GM21367 (cell line): ENCODE measurements at regions not wholly inside any gene's neighbourhood (a gene's known extent, or its start where the extent isn't known, plus 50 kb on each side); places are given as distances from the start of the nearest gene placed in this dataset.

Experiments used
- ATAC-seq: cut with Tn5 transposase; IDR thresholded peaks from one replicate; pipeline ENCODE4 v1.9.1; 2021; ENCODE audit not compliant: unreplicated experiment

DNA sequence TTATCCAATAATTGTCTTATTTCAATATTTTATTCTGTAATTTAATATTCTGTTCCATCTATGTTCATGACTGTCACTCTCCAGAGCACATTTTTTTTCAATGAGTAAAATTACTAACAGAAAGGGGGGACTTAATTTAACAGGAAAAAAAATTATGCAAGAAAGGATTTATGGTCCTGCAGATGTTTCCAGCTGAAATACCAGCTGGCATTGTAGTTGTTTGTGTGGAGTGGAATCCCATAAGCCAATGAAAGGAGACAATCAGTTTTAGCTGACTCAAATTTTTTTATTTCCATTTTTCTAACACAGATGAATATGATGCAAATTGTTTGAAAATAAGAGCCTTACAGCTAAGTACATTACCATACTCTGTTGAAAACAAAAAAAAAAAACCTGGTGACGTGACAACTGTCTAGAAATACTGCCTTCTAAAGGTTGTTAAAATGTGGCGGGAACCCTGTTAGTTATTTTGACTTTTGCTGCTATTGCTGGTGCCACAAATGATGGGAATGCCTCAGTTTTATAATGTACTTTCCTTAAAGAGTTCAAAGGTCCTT lies 389.1 kb downstream of the ETS1 start:
- no peak for ATAC-seq

GRCh38 chr11:128196235-128196634 lies 391.1 kb downstream of the ETS1 start:
- ATAC-seq, result no peak

DNA sequence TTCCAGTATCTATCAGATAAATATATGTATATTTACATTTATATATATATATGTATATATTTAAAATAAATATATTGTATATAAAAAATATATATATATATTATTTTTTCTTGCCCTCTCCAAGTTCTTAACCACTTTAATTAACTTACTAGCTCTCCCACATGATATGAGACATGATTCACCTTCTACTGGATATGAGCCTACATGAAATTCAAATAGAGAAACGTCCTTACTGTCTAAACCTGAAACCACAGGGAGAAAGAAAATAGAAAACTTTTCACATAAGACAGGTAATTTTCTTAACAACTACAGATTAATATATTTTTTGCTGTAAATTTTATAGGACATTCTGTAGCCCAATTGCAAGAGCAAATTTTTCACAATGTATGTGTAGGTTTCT lies 391.6 kb downstream of the ETS1 start:
- ATAC-seq, result no peak

DNA sequence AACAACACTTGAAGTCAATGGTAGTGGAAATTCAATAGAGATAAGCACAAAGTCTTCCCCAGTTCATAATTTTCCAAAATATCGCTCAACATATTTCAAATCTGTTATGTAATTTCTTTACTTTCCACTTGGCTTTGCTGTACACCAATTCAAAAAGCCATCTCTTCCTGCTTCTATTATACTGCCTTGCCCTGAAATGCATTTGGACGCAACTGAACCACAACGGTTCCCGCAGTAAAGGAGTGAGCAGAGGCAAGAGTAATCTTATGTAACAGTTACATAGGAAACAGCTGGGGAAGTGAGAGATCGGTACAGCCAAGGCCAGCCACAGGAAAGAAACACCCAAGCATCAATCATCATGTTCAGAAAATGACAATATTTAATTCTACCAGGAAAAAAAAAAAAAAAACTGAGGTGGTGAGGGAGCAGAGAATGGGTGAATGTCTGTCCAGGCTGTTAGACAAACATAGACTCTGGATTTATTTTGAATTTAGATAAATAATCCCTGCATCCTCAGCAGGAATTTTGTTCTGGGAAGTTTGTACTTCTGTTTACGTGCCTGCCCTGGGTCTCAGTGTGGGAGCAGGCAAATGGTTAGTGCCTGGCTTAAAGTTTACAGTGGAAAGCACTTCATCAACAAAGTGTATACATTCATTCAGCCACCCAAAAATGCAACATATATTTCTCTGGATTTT lies 392.2 kb downstream of the ETS1 start:
- ATAC-seq, result no peak

DNA sequence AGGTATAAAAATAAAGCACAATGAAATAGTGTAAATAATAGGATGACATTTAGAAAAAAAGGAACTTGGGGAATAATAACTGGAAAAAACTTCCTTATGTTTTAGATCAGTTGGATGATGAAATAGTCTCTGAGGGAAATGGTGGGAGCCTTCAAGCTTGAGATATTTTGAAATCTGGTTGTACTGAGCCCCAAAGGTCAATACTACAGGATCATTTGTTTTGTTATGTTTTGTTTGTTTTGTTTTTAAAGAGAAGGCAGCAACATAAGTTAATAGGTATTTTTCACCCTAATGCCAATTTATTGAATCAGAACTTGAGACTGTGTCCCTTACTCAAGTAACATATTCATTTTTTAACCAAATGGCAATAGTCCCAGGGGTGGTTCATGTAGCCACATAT lies 393.1 kb downstream of the ETS1 start:
- ATAC-seq, result no peak

GRCh38 chr11:128193615-128194014 lies 393.7 kb downstream of the ETS1 start:
- no peak for ATAC-seq

- no peak for ATAC-seq
These were observed 397.0 kb downstream of the ETS1 start for GRCh38 chr11:128190312-128190711.

DNA sequence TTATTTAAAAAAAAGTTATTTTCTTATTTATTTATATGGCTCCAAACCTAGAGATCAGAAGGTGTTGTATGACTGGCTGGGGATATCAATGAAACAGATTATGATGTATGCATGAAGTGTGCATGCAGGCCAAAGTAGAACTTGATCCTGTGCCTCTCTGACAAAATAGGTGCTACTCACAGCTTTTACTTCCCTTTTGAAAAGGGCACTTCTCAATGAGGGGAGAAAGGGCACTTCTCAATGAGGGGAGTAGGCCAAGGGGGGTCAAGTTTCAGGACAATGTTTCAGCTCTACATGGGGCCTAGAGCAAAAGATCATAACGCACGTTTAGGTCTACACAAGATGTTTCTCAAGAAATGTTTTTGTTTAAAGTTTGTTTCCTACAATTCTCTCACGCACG lies 397.5 kb downstream of the ETS1 start:
- ATAC-seq, result no peak

- ATAC-seq, result no peak
These were observed 398.9 kb downstream of the ETS1 start for GRCh38 chr11:128188346-128189004.

GRCh38 chr11:128187835-128188234 lies 399.5 kb downstream of the ETS1 start:
- no peak for ATAC-seq

DNA sequence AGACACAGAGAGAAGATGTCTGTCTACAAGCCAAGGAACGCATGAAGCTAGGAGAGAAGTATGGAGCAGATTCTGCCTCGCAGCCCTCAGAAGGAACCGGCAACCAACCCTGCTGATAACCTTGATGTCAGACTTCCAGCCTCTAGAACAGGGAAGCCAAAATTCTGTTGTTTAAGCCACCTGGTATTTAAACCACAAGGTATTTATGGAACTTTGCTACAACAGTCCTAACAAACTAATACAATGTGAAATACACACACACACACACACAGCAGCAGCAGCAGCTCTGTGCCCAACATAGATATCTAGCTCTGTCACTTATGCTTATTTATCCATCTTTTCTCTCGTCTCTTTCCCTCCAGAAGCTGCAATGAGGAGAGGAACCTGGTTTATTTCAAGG lies 400.0 kb downstream of the ETS1 start:
- no peak for ATAC-seq

GRCh38 chr11:128184981-128185380 lies 402.4 kb downstream of the ETS1 start:
- ATAC-seq, result no peak

DNA sequence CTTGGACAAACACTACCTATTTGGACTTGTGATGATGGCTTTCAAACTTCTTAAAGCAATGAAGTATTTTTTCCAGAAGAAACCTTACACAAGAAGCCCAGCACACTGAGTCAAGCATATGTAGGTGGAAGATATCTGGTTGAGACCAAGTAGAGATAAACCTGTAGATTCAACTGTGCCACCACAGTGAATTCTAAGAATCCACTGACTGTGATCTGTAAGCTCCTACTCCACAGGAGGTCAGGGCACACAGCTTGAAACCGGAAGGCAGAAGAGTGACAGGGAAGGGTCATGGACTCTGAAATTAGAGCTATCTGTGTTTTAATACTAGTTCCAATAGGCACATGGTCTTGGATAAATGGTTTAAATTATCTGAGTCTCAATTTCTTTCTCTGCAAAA lies 404.5 kb downstream of the ETS1 start:
- ATAC-seq, result no peak

DNA sequence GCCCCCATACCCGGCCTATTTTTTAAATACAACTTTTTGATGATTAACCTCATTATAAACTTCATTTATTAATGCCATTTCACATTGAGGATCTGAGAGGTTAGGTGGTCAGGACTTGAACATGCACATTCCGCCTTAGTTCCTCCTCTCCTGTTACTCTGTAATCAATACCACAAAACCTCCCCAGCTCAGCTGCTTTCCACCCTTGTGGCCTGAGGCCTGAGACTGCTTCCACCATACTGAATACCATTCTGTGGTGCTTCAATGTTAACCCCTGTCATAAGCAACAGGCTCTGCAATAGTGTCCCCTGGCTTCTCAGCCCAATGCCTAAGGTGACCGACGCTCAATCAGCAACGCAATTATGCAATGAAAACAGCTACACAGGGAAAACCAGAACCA lies 405.4 kb downstream of the ETS1 start:
- ATAC-seq, result no peak

DNA sequence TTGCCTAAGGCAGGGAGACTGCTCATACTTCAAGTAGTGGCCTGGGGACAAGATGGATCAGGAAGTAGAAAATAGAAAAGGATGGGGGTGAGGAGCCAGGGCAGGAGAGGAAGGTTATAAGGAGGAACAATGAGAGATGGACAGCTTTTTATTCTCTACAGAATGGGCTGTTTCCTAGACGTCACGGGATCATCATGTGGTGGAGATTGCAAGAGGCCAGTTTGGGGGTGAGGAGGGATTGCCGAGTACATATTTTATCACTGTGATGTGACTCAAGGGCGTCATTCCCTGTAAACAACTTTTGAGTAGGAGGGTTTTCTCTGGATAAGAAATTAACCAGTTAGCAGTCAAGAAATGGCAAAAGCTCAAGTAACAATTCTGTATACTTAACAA lies 406.3 kb downstream of the ETS1 start:
- no peak for ATAC-seq

- ATAC-seq, result no peak
These were observed 406.8 kb downstream of the ETS1 start for GRCh38 chr11:128180441-128181087.

- no peak for ATAC-seq
These were observed 407.8 kb downstream of the ETS1 start for GRCh38 chr11:128179512-128179911.

DNA sequence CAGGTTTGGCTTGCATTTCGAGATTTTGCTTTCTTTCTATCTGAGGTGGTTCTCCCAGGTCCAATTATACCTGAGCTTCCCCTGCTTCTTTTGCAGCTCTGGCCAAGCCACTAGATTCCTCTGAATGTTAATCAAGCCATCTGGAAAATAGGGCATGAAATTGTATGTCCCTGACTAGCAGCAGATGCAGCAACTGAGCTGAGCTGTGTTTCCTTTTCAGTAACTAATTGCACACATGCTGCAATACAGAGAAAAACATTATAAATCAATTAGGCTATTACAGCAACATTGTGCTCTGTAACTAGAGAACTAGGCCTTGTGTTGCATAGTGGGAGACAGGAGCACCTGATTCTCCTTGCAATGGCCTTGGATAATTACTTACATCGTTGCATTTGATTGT lies 408.3 kb downstream of the ETS1 start:
- no peak for ATAC-seq

DNA sequence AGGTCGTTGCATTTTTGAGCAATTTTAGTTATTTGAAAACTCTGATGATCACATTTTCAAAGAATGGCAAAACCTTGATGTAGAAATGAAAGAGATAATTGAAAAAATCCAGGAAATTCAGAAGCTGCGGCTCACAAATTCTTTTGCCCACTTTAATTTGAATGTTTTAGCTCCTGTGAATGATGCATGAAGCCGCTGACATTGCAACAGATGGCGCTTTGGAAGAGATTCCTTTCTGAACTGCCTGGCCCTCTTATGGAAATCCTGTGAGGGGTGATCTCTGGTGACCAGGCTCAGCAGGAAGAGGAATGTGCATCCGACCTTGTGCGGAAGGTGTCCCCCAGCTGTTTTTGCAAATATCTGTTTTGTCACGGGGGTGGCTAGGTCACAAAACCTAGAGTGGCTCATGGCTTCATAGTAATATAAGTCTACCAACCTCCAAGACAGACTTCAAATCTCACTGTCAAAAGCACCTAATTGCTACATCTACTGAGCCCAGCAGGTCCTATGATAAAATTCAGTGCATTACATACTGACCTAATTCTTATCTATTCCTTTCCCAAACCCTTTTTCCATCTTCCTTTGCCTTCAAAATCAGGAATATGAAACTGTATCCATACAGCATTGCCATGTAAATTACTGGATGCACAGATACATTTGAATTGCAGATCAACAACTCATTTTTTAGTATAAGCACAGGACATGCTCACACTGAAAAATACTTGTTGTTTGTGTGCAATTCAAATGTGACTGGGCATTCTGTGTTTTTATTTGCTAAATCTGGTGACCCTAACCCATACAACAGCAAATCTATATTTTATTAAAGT lies 412.7 kb downstream of the ETS1 start:
- no peak for ATAC-seq

DNA sequence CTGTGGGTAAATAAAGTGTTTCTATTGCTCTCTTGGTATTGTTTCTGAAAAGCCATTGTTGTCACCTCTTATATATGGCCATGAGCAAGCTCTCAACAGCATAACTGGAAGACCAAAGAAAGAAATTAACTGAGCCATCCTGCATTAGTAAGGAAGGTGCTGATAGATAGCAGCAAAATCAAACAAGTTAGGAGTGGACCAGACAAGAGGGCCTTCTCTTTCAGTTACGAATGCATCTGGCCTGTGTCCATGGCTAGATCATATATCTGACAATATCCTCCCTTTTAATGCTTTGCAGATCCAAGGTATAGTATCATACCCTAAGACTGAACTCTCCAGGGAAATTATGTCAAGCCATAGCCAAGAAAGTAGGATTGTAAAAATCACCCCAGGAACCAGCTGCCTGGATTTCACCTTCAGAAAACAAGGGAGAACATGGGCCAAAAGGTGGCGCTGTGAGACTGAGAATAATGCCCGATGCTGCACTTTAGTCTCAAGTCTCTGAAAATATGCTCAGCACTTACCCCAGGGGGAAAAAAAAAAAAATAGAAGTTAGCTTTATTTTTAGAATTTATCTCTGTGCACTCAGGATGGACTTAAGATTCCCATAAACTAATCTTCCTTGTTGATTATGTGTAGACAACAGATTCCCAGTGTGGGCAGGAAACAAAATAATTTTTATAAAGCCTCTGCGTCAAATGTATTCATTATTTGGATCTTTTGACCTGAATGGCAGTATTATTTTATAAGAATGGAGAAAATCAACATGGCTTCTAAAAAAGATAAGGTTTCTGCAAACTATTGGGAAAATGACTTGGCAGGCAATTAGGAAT lies 415.1 kb downstream of the ETS1 start:
- ATAC-seq, result peak; percentile 58
